ENCODE measurements at regions not wholly inside any gene's neighbourhood (a gene's known extent, or its start where the extent isn't known, plus 50 kb on each side); places are given as distances from the start of the nearest gene placed in this dataset.
"Not testable (repeated sequence)": the region's sequence is repeated elsewhere in the genome, so short reads cannot be mapped to it uniquely, and the experiment has no call there.

DNA sequence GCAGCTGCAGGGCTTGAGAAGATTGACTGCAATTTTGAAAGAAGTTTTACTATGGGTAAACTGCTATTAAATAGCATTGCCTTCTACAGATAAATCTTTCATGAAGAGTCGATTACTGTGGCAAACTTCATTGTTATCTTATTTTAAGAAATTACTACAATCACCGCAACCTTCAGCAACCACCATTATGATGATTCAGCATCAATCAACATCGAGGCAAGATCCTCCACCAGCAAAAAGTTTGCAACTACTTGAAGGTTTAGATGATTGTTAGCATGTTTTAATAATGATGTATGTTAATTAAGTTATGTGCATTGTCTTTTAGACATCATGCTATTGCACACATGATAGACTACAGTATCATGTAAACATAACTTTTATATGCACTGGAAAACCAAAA lies 1511.0 kb downstream of the FSTL5 start:
- no peak for DNase-seq (ENCODE audit: low spot score)

DNA sequence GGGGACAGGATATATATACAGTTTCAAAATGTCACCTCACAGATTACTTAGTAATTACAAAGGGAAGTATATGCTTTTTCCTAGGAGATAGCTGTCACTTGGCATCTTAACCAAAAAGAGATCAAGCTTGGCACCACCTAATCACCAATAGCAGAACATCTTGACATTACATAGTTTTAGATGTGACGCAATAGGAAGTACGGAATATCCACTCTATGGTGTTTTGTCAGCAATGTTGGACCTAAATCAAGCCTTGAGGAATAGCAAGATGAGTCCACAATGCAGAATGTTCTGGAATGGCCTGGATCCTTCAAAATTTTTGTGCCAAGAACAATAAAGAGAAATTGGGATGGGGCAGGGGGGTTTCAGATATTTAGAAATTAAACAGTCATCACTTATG lies 1488.2 kb downstream of the FSTL5 start:
- DNase-seq (ENCODE audit: low spot score), result no peak

DNA sequence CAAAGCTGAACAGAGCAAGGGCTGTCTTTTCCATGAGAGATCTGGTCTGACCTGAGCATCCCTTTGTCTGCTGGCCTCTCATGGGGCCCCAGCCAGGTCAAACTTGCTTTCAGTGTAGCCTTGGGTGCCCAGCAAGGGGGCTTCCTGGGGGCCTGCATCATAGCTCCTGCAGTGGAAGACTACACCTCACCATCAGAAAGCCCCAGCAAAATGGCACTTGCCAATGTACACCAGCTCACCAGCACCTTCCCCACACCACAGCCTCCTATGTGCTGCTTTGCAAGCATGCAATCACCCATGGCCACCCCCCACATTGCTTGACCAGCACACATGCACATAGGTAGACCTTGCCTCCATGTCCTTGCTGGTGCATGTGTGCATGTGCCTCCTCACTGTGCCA lies 1478.1 kb downstream of the FSTL5 start:
- no peak for DNase-seq (ENCODE audit: low spot score)

DNA sequence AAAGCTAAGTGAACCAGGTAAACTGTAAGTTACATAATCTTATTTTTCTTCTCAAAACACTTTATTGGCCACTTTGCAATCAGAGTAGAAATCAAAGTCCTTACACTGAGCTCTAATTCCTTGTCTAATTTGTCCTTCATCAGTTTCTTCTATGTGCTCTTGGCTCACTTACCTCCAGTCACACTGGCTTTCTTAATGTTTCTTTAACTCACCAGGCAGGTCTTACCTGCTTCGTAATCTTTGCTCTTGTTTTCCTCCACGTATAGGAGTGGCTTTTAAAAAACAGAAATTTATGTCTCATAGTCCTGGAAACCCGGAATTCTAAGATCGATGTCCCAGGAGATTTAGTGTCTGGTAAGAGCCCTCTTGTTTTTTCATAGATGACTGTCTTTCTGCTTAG lies 1462.1 kb downstream of the FSTL5 start:
- no peak for DNase-seq (ENCODE audit: low spot score)

DNA sequence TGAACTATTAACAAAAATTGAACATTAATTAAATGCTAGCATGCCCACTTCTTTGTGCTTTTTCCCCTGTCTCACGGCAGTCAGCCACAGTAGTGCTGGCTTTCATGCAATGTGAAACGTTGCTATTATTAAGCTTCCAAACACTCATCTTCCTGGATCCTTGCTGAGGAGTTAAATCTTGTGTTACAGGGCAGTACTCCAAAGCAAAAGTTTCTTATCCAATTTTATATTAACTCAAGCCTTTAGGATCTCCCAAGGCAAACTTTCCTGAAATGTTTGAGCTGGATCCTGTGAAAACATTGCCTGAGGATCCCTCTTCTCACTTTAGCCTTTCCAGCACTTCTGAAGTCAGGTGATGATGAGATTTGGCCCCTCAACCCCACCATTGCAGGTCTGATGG lies 1454.8 kb downstream of the FSTL5 start:
- DNase-seq (ENCODE audit: low spot score), result no peak

GRCh38 chr4:160709546-160709945 lies 1454.3 kb downstream of the FSTL5 start:
- peak; percentile 11 for DNase-seq (ENCODE audit: low spot score)

DNA sequence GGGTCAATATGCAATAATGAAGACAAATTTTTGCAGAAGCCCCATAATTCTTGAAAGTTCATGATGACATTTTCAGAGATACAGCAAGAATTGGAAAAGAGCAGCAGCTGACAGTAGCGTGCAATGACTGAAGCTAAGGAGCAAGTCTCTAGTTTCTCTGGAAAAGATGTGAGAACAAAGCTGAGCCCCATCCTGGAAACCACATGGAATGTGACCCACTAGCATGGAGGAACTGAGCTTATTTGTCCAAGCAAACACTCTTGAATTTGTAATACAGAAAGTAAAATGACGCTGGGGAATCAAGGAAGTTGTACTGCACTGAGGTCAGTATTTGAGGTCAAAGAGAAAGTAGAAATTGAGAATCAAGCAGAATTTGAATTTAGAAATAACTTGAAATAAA lies 1447.2 kb downstream of the FSTL5 start:
- DNase-seq (ENCODE audit: low spot score), result no peak

GRCh38 chr4:160717848-160718247 lies 1446.0 kb downstream of the FSTL5 start:
- no peak for DNase-seq (ENCODE audit: low spot score)

DNA sequence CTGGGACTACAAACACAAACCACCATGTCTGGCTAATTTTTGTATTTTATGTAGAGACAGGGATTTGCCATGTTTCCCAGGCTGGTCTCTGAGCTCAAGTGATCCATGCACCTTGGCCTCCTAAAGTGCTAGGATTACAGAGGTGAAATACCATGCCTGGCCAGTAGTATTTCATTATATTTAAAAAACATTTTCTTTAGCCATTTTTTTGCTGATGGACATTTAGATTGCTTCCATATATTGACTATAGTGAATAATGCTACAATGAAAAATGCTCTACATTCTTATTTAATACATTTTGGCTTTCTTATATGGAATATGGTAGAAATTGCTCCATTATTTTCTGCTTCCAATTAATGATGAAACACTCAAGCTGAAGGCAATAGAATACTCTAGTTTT lies 1439.7 kb downstream of the FSTL5 start:
- no peak for DNase-seq (ENCODE audit: low spot score)

DNA sequence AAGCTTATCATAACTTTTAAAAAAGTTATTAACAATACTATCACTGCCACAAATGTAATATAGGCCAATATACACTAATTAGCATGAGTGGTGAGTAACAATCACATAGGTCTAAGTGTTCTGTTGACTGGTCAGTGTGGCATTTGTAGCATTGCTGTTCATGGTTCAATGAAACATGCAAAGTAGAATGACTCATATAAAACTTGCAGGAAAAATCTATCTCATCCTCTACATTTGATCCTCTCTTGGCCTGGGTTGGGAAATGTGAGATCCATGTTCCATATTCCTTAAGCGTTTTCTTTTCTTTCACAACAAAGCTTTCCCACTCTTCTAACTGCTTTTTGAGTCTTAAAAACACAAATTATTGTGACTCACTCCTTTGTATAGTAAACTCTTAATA lies 1418.7 kb downstream of the FSTL5 start:
- no peak for DNase-seq (ENCODE audit: low spot score)

GRCh38 chr4:160746585-160746984 lies 1417.2 kb downstream of the FSTL5 start:
- DNase-seq (ENCODE audit: low spot score), result not testable (repeated sequence)

- DNase-seq (ENCODE audit: low spot score), result no peak
These were observed 1391.1 kb downstream of the FSTL5 start for GRCh38 chr4:160772668-160773067.

DNA sequence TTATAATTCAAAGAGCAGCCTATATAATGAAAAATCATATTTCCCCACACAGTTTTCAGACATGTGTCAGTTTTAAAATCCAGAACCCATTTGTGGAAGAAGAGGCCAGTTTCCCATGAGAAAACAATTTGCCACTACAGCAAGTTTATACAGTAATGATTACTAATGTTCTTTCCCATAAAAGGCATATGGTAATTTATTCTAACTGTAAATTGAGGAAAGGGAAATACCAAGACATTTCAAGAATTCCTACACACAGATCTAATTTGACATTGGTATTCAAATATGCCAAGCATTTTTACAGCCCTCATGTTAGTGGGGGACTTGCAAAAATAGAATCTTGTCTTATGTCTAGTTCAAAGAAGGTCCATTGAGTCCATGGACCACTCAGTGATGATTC lies 1368.6 kb downstream of the FSTL5 start:
- no peak for DNase-seq (ENCODE audit: low spot score)

DNA sequence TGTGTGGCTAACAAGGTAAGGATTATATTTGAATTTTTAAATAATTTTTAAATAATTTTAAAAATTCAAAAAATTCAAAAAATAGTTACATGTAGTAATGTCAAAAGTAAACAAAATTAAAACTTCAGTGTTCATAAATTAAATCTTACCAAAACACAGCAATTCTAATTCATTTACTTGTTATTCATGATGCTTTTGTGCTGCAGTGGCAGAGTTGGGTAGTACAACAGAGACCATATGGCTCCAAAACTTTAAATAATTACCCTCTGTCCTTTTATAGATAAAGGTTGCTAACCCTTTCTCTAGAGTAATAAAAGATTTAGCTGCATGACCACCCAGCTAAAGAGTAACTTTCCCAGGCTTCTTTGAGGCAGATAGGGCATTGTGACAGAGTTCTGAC lies 1355.6 kb downstream of the FSTL5 start:
- no peak for DNase-seq (ENCODE audit: low spot score)

GRCh38 chr4:160809576-160809975 lies 1354.2 kb downstream of the FSTL5 start:
- no peak for DNase-seq (ENCODE audit: low spot score)

- no peak for DNase-seq (ENCODE audit: low spot score)
These were observed 1353.4 kb downstream of the FSTL5 start for GRCh38 chr4:160810424-160810823.

DNA sequence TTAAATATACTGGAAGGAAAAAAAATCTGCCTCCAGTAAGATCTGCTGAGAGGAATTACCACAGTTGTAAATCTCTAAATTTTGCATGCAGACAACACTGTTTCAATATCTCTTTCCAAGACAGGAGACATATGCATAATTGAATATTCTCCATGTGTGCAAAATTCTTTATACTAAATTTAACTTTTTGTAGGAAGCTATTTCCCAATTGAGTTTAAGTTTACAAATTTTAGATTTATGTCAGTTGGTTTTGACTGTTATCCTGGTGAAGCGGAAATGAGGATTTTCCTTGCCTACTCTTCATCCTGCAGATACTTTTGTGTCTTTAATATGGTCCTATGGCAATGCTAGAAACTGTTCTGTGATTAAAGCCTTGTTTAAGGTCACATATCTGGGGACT lies 1352.9 kb downstream of the FSTL5 start:
- DNase-seq (ENCODE audit: low spot score), result no peak

- DNase-seq (ENCODE audit: low spot score), result no peak
These were observed 1351.8 kb downstream of the FSTL5 start for GRCh38 chr4:160811956-160812355.

- no peak for DNase-seq (ENCODE audit: low spot score)
These were observed 1349.1 kb downstream of the FSTL5 start for GRCh38 chr4:160814726-160815125.

DNA sequence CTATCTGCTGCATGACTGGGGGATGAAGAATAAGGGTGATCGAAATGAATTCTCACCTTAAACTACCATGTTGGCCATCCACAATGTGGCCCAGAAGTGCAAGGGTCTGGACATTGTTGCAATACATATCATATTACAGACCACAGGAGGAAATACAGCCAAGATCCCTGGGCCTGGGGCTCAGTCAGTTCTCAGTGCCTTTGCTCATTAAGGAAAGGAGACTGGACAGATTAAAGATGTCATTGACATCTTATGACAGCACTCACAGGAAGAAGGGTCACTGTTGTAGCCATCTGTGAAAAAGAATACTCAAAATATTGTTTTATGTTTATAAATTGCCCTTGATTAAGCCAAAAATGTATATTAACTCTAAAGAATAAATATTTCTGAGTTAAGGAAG lies 1345.2 kb downstream of the FSTL5 start:
- peak; percentile 1 for DNase-seq (ENCODE audit: low spot score)

GRCh38 chr4:160819791-160820190 lies 1344.0 kb downstream of the FSTL5 start:
- DNase-seq (ENCODE audit: low spot score), result no peak

GRCh38 chr4:160824481-160824880 lies 1339.3 kb downstream of the FSTL5 start:
- DNase-seq (ENCODE audit: low spot score), result no peak

DNA sequence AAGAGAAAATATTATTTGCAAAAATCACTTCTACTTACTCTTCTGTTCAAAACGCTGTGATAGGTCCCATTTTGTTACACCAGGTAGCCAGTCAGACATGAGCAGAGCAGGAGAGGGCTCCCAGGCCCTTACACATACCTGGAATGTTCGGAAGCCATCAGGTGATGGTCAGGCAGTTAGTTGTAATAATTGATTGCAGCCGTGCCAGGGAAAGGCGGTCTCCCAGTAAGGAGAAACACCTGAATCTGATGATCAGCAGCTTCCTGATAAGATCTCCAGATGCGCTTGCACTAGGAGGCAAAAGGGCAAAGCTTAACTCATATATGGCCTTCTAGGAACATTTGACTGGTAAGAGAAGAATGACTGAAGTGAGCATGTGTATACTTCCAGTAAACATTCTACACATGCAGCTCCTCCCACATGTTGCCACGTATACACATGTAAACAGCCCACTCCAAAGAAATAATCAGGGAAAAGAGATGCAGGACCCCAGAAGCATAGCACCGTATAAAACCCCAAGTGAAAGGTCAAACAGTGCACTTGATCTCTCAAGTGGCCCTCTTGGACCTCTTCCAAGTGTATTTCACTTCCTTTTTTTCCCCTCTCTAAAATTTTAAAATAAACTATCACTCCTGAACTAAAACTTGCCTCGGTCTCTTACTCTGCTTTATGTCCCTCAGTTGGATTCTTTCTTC lies 1338.0 kb downstream of the FSTL5 start:
- peak; percentile 57 for DNase-seq (ENCODE audit: low spot score)

DNA sequence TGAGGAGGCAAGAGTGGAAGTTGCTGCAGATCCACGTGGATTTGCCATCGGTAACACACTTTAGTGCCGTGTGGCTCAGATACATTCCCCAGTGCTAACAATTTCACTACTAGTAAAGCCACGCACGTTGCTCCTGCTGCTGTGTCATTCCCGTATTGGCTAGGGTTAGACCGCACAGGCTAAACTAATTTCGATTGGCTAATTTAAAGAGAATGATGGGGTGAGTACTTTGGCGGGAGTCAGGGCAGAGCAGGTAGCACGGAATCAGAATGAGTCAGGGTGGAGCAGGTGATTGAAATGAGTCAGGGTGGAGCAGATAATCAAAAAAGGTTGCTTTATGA lies 1337.5 kb downstream of the FSTL5 start:
- DNase-seq (ENCODE audit: low spot score), result no peak
